ENCODE measurements at regions not wholly inside any gene's neighbourhood (a gene's known extent, or its start where the extent isn't known, plus 50 kb on each side); places are given as distances from the start of the nearest gene placed in this dataset.

DNA sequence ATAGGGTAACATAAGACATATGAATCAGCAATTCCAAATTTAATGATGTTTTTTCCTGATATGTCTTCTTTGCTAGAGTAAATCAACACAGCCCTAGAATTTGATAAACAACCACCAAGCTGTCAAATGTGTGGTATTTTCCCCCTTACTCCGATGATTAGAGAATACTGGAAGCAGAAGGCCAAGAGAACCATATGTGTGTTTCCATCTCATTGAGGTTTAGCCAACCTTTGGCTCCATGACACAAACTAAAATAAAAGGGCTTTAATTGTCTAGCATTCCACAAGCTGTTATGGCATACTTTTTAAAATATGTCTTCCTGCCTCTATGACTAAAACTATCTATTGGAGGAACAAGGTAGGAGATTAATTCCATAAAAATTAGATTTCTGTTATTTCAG, 1222.4 kb upstream of the AGA start:
- DNase-seq (ENCODE audit: low spot score in 2 of 2) = no peak
- no peak for FAIRE-seq

DNA sequence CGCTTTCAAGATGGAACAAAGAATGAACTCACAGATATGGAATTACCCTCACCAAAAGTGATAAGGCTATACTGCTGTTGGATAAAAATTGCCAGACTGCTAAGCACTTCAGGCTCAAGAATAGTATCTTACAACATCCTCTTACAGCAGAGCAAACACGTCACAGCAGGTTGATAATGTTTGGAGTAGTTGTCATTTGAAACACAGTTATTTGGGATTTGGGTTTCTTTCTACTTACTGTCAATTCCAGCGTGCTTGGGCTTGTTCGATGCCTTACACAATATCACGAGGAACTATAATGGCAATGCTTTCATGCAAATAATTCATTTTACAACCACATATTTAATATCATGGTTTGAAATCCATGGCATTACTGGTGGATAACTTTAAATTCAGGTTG, 1223.7 kb upstream of the AGA start:
- FAIRE-seq (no peak), DNase-seq (ENCODE audit: low spot score in 2 of 2) (no peak)

DNA sequence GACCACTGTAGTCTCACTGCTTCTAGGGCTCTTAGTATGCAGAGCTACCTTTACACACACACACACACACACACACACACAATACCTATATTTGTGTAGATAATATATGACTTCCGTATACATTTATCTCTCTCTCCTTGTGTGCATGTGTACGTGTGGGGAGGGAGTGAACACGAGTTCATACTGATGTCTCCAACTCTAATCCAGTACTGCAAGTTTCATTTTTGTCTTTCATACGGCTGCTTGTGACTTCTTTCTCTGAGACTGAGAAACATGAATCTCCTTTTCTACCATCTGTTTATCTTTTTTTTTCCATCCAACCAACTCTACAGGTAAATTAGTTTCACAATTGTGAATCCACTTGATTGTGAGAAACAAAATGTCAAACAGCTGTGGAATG, 1229.5 kb upstream of the AGA start:
- DNase-seq (ENCODE audit: low spot score in 2 of 2) = no peak
- no peak for FAIRE-seq

DNA sequence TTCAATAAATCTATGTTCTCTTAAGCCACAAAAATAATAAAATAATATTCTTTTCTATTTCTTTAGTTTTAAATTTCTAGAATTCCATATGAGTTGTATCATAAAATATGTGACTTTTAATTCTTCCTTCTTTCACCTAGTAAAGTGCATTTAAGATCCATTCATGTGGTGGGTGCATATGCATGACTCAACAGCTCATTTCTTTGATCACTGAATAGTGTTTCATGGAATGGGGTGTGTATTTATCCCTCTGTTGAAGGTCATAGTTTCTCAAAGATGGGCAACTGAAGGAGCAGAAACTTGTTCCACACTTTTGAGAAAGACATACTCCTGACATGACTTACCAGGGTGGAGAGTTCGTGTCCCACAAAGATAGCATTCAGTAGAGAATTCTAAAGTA, 1230.3 kb upstream of the AGA start:
- FAIRE-seq (no peak), DNase-seq (ENCODE audit: low spot score in 2 of 2) (no peak)

DNA sequence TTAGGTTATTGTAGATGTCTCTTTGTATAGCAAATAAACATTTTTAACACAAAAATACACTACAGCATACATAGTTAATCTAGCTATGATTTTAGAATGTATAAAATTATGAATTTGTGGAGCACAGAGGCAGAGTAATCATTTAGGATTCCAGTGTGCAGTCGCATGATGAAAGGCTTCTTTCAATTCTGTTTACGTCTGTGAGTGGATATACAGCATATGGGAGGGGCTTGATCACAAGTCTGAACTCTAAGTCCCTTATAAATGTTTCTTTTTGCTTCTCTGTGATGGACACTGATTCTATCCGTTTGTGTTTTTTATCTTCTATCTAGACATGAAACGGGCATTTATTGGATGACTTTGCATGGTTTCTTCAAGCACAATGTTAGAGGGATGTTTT, 1239.6 kb upstream of the AGA start:
- FAIRE-seq = no peak
- no peak for DNase-seq (ENCODE audit: low spot score in 2 of 2)

DNA sequence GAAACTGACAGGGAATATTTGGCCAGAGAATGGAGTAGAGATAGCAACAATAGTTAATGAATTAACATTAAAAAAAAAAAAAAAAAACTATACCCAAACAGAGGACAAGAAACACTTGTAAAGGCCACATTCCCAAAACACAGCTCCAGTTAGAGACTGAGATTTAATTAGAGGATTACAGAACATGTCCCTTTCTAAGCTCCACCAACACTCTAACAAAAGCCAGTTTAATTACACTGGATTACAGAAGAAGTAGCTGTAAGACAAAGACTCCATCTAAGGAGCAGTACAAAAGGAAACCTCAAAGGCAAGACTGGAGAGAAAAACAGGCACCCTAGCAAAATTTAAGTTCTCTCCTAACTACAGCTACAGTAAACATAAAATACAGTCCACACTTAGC, 1247.7 kb upstream of the AGA start:
- FAIRE-seq (no peak), DNase-seq (ENCODE audit: low spot score in 2 of 2) (no peak)

DNA sequence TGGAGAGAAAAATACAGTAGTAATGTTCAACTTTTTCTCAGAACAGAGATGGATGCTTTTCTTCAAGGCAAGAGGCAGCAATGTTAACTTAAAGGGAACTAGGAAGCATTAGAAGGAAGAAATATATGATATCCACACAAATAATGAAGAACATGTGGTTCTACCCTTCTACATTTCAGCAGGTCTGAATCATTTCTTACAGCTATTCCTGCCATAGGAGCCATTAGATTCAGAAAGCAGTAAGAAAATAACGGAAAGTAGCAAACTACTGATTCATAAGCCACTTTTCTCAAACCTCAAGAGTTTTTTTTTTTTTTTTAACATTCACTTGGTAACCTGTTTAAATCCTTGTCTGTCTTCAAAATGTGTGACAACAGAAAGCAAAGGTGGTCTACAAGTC, 1251.6 kb upstream of the AGA start:
- DNase-seq (ENCODE audit: low spot score in 2 of 2) (no peak), FAIRE-seq (no peak)

DNA sequence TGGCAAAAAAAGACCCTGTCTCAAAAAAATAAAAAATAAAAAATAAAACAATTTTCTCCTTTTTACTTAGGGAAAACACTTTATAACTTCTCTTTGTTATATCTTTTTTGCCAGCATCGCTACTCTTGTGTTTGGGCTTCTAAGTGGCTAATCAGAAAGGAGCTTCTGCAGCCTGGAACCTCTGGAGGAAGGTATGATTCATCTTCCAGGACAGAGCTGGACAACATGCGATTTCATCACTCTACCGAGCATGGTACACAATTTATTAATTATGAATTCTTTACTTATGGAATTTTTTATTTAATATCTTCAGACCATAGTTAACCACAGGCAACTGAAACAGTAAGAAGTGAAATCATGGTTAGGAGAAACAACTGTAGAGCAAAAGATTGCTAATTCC, 1254.3 kb upstream of the AGA start:
- DNase-seq (ENCODE audit: low spot score in 2 of 2) = no peak
- FAIRE-seq = no peak

DNA sequence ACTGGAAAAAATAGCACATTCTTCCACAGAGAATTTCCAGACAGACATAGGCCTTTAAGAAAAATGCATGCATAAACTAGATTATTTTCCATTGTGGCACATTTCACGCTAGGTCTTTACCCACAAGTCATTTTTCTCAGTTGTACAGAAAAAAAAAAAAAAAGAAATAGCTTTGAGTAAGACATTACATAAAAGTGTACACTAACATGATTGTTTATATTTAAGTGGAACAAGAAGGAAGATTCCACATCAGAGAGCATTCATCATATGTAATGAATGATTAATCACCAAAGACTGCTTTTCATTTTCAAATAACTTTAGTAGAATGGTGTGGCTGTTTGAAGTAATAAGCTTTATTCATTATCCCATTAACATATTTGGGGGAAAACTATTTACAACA, 1270.2 kb upstream of the AGA start:
- DNase-seq (ENCODE audit: low spot score in 2 of 2) (no peak), FAIRE-seq (no peak)

DNA sequence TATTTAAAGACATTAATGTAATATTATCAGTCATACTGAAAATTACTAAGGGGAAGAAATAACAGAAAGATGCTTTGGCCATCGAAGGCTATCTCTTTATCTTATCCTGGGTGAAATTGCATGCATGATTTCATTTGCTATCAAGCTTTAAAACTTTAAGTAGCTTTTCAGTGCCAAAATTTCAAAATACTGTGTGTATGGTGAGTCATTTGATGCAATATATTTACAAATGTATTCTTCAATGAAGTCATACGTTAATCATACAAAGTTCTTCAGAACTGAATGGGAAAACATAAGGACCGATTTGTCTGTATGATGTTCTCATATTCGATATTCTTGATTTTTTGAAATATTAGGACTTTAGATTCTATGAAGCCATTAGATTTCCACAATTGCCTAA, 1295.8 kb upstream of the AGA start:
- FAIRE-seq (no peak), DNase-seq (ENCODE audit: low spot score in 2 of 2) (no peak)

DNA sequence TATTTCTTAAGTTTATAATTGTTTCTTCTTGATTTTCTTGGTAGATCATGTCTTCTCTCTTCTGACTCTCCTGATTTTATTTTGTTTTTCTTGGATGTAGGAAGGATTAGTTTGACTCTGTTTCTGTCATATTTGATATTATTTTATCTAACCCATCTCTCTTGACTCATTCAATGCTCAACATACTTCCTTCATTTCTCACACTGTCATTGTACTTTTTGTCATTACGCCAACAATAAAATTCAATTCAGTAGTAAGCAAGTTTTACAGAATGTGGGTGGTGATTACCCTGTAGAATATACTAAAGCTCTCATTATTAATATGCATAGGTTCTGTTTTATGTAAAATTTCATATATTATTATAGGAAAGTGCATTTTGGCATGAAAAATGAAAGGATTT, 1303.0 kb upstream of the AGA start:
- DNase-seq (ENCODE audit: low spot score in 2 of 2) (no peak), FAIRE-seq (no peak)

DNA sequence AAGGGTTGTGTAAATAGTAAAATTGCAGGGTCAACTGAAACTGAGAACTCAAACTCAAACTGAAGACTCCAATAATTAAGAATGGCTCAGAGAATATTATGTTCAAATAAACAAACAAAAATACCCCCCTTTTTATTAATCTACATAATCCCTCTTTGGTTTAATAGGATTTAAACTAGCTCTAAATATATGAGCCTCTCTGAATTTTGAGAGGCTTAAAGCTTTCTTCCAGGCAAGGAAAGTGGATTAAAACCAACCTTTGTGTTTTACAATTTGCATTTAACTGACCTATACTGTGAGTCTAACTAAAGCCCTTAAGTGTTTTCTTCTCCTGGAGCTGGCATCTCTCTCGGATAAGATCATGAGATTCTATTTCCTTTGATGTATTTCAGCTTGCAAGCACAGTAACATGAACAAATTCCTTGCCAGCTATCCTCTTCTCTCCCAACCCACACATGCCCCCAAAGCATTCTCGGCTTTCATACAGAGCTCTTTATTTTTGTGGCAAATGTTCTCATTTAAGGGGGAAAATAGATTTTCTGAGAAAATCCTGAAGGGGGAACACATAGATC, 1310.8 kb upstream of the AGA start:
- FAIRE-seq (no peak), DNase-seq (ENCODE audit: low spot score in 2 of 2) (no peak)

DNA sequence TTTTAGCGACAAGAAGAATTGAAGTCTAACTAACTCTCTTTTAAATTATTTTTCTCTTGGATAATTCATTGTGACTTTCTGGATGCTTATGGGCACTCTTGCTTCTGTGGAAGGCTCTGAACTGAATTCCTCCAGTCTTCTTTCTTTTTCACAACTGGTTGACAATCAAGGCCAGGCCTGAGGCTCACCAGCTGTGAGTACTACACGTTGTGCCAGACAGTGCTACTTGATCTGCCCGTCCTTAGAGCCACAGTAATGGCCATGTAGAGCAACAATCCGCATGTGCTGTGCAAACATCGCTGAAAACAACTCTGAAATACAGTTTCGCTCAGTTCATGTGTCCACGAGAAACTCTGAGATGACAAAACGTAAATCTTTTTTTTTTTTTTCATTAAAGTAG, 1336.3 kb upstream of the AGA start:
- no peak for FAIRE-seq
- DNase-seq (ENCODE audit: low spot score in 2 of 2) = no peak

DNA sequence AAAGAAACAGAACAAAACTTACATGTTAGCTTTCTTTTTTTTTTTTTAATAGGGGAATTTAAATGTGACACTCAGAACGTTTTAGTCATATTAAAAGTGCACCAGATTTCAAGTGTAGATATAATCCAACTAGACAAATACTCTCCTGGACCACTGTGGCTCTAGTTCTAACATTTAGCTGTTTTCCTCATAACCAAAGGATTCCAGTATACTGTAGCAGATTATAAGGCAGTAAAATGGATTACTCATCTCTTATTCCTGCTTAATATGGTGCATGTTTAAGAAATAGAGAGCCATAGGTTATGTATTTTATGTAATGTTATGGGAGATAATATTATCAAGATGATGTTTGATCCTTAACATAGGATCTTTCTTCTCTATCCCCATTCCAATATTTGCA, 1339.5 kb upstream of the AGA start:
- FAIRE-seq = no peak
- no peak for DNase-seq (ENCODE audit: low spot score in 2 of 2)

DNA sequence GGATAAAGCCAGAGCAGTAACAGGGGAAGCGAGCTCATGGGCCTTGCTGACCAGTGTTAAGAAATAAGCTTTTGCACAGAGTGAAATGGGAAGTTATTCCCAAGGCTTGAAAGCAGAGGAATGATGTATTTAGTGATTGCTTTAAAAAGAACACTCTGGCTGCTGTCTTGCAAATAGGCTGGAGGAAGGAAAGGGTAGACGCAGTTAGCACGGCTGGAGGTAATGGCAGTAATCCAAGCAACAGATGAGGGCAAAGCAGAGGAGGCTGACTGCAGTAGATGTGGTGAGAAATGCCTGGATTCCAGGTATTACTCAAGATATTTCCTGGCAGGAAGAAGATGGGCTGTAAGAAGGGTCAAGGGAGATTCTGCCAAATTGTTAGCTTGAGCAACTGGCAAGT, 1342.3 kb upstream of the AGA start:
- FAIRE-seq (no peak), DNase-seq (ENCODE audit: low spot score in 2 of 2) (no peak)

DNA sequence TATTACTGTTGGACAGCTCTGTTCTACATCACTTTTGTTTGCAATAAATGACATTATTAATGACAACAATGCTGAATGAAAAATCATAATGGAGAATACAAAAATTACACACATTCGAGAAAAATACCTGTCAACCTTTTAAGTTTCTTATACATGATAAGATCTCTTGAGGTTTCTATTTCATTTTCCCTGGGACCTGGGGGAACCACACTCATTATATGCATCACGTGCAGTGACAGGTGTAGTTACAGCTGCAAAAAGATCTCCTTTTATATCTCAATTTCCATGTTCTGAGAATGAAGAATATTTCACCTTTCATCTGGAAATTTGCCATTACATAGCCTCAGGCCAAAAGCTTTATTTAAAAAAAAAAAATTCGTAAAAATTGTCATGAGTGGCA, 1347.0 kb upstream of the AGA start:
- FAIRE-seq (no peak), DNase-seq (ENCODE audit: low spot score in 2 of 2) (no peak)

DNA sequence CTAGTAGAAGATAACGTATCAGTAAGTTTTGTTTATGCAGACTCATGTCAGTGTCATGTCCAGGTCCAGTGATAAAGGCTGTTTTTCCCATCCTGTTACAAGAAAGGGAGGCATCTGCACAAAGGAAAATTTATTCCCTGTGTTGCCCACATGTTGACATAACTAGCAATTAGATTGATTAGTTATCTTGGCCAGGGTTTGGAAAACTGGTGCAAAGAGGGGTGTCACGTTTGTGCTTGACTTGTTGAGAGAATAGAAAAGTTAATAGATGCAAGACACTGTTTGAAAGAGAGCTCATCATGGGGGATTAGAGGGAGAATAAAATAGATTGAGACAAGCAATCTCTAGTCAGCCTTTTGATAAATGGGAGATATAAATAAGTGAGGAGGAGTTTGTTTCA, 1357.0 kb upstream of the AGA start:
- DNase-seq (ENCODE audit: low spot score in 2 of 2) = no peak
- no peak for FAIRE-seq

DNA sequence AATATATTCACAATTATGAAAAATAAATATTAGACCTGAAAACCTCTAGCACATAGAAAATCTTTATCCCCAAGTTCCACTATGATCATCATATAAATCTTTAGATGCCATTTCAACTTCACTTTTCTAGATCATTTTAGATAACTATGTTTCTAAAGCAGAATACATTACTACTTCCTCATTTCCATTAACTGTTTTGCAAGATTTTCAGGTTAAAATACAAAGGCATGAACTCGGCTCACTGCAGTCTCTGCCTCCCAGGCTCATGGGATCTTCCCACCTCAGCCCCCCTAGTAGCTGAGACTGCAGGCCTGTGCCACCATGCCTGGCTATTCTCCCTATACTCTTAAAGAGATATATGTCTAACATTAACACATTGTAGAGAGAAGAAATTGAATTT, 1365.9 kb upstream of the AGA start:
- FAIRE-seq = no peak
- DNase-seq (ENCODE audit: low spot score in 2 of 2) = no peak

DNA sequence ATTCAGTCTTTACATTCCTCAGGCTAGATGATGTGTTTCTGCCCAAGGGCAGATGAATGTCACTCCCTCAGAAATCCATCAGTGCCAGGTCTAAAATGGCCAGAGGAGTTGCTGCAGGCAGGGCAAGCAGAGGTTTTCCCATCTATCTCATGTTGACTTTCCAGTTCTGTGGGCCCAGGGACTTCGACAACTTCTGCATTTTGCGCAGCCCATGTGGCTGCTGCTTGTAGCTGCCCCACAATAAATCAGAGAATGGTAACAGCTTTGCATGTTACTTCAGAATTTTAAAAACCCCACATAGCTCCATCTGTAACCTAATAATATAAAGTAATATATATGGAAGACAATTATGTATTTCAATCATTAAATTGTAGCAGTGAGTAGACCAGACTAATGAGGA, 1367.7 kb upstream of the AGA start:
- FAIRE-seq (no peak), DNase-seq (ENCODE audit: low spot score in 2 of 2) (no peak)

DNA sequence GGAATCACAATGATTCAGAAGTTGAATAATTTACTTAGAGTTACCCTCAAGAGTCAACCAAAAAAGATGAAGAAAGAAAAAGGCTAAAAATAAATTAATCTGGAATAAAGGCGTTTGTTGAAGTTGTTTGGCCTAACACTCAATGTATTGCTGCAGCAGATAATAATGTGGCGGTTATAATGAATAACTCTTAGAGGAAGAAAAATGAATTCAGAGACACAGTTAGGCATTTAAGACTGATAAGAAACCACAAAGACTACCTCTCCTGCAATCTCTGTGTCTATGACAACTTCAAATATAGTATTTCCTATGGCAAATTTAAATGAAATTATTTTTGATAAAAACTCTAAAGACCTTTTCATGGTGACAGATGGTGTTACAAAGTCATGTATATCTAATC, 1369.1 kb upstream of the AGA start:
- DNase-seq (ENCODE audit: low spot score in 2 of 2) (no peak), FAIRE-seq (no peak)

DNA sequence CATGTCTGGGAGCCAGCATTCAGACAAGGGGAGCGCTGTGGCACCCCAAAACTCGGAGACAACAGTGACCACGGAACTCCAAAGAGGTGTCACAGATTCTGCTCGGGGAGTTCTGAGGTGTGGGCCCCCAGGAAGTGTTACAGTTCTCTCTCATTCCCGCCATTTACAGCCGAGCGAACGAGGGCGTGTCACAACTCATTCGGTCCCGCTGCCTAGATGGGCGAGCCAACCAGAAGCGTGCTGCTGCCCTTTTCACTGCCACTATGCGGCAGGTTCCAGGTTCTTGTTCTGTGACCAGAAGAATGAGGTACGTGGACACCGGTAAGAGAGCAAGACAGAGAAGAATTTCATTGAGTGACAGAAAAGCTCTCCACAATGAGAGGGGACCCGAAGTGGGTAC, 1370.6 kb upstream of the AGA start:
- no peak for FAIRE-seq
- no peak for DNase-seq (ENCODE audit: low spot score in 2 of 2)

DNA sequence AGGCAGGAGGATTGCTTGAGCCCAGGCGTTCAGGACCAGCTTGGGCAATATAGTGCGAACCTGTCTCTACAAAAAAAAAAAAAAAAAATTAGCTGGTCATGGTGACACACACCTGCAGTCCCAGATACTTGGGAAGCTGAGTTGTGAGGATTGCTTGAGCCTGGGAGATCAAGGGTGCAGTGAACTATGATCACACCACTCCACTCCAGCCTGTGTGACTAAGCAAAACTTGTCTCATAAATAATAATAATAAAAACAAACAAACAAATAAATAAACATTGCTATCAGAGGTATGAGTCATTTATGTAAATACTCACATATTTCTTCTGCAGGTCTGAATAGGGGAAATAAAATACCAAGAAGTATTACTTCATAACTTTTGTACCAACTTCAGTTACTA, 1372.7 kb upstream of the AGA start:
- FAIRE-seq (no peak), DNase-seq (ENCODE audit: low spot score in 2 of 2) (no peak)

DNA sequence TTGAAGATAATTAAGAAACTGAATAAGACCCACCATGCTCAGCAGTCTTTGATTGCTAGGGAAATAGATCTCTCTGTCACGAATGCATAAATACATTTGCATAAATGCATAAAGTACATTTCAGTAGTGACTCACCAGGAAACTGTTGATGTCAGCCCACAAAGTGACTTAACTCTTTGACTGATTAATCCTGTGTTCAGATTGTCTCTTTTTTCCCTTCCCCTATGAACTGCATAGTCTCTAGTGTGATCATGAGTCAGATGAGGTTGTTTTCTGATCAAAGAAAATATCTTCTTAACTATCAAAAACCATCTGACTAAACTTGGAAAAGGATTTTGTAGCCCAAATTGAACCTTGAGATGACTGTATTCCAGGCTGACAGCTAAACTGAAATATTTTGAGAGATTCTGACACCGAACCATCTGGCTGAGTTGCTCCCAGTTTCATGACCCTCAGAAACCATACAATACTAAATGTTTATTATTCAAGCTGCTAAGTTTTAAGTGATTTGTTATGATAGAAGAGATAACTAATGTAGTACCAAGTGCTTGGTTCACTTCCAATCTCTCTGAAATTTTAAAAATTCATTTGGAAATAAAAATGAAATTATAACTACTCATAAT, 1381.5 kb upstream of the AGA start:
- DNase-seq (ENCODE audit: low spot score in 2 of 2) = no peak
- FAIRE-seq = no peak
